WERI-Rb-1 (cell line): ENCODE measurements at regions not wholly inside any gene's neighbourhood (a gene's known extent, or its start where the extent isn't known, plus 50 kb on each side); places are given as distances from the start of the nearest gene placed in this dataset.

Source experiments
- DNase-seq: peaks from one replicate; pipeline ENCODE4 v3.0.0-alpha.2; 2020
- H3K27ac ChIP-seq: fragments of 250-450 bp; sonication (Bioruptor Pico); 2 replicates; pipeline ENCODE4 v1.5.1; 2020; ENCODE audit warnings: mild to moderate bottlenecking, moderate library complexity
- H3K27me3 ChIP-seq: fragments of 250-450 bp; sonication (Bioruptor Pico); 2 replicates; pipeline ENCODE4 v1.5.1; 2021; ENCODE audit warnings: mild to moderate bottlenecking, low read depth, moderate library complexity; ENCODE audit not compliant: insufficient read depth, severe bottlenecking
- H3K36me3 ChIP-seq: fragments of 250-450 bp; sonication (Bioruptor Pico); 2 replicates; pipeline ENCODE4 v1.5.1; 2020; ENCODE audit warnings: mild to moderate bottlenecking, moderate library complexity
- H3K4me3 ChIP-seq: 2 replicates; pipeline ENCODE4 v1.5.1; 2011; ENCODE audit warnings: low read depth, mild to moderate bottlenecking, control low read depth, low read length
- H3K9me3 ChIP-seq: fragments of 250-450 bp; sonication (Bioruptor Pico); 2 replicates; pipeline ENCODE4 v1.5.1; 2021; ENCODE audit warnings: mild to moderate bottlenecking, moderate library complexity; ENCODE audit not compliant: severe bottlenecking
- TF ChIP-seq, protein P1 (sequence below): IDR thresholded peaks from 2 replicates; pipeline ENCODE4 v1.5.1; 2011; ENCODE audit warnings: low read depth, mild to moderate bottlenecking, control low read depth, inconsistent platforms, low read length

DNA sequence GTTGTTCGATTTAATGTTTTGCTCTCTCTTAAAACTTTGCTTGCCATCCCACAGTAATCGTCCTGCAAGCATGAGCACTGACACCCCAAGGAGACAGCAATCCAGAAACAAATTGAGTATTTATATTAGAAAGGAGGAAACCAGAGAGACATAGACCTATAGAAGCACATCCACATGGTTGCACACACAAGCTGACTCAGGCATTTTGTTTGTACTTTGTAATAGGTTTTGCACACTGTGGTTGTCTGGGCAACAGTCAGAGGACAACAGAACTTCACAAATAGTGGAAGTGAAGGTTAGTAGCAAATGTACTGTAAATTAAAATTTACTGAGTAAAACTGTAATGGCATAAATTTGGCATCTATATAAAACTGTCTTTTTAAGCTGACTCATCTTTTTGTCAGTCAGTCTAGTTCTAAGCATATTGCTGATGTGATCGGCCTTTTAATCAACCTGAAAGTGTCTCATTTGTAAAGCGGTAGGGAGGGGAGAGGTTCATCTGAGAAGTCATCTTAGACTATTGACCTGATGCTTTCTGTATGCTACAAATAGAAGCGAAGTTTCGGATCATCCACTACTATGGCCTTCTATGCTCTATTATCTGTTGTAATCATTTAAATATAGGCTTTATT is 1624.7 kb downstream of the ARAP2 start:
- DNase-seq = no peak
- no peaks in the 10 kb centered on the region for H3K9me3 ChIP-seq
- no peaks in the 10 kb centered on the region for H3K36me3 ChIP-seq
- no peak overlapping the region for H3K4me3 ChIP-seq
- H3K27ac ChIP-seq = no peak overlapping the region
- TF ChIP-seq, protein P1, sequence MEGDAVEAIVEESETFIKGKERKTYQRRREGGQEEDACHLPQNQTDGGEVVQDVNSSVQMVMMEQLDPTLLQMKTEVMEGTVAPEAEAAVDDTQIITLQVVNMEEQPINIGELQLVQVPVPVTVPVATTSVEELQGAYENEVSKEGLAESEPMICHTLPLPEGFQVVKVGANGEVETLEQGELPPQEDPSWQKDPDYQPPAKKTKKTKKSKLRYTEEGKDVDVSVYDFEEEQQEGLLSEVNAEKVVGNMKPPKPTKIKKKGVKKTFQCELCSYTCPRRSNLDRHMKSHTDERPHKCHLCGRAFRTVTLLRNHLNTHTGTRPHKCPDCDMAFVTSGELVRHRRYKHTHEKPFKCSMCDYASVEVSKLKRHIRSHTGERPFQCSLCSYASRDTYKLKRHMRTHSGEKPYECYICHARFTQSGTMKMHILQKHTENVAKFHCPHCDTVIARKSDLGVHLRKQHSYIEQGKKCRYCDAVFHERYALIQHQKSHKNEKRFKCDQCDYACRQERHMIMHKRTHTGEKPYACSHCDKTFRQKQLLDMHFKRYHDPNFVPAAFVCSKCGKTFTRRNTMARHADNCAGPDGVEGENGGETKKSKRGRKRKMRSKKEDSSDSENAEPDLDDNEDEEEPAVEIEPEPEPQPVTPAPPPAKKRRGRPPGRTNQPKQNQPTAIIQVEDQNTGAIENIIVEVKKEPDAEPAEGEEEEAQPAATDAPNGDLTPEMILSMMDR = no peak
- H3K27me3 ChIP-seq = no peaks in the 10 kb centered on the region

DNA sequence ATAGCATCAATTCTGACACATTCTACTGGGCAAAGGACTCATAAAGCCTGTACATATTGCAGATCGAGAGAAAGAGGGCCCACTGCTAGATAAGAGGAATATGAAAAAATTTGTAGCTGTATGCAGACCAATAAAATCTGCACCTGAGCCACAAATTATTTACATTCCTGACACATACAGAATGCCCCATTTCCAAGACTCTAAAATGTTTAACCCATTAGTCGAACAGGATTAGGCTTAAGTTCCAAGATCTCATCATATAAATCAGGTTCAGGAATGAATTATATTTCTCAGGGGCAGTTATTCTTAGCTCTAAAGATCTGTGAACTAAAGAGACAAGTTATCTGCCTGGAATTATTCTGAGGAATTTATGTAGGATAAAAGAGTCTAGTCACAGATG is 1615.8 kb downstream of the ARAP2 start:
- no peak for DNase-seq
- Histone ChIP-seq H3K27ac (no peak overlapping the region), H3K4me3 (no peak overlapping the region), H3K27me3 (no peaks in the 10 kb centered on the region), H3K9me3 (no peaks in the 10 kb centered on the region), H3K36me3 (no peaks in the 10 kb centered on the region)
- TF ChIP-seq, protein P1 = no peak

DNA sequence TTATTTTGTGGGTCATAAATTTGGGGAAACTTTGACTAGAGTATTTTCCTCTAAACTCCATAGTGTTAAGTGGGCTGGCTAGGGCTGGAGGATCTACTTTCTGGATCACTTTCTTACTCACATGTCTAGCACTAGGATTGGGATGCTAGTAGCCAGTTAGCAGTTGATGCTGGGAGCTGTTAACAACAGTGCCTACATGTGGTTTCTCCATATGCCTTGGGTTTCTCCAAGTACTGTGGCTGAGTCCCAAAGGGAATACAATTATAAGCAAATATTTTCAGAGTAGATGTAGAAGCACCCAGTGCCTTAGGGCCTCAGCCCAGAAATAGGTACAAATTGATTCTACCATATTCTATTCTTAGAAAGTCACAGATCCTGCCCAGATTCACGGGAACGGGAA is 1614.9 kb downstream of the ARAP2 start:
- no peak for DNase-seq
- H3K27me3 ChIP-seq = no peaks in the 10 kb centered on the region
- no peak overlapping the region for H3K4me3 ChIP-seq
- TF ChIP-seq, protein P1 = no peak
- no peak overlapping the region for H3K27ac ChIP-seq
- H3K36me3 ChIP-seq = no peaks in the 10 kb centered on the region
- H3K9me3 ChIP-seq = no peaks in the 10 kb centered on the region

DNA sequence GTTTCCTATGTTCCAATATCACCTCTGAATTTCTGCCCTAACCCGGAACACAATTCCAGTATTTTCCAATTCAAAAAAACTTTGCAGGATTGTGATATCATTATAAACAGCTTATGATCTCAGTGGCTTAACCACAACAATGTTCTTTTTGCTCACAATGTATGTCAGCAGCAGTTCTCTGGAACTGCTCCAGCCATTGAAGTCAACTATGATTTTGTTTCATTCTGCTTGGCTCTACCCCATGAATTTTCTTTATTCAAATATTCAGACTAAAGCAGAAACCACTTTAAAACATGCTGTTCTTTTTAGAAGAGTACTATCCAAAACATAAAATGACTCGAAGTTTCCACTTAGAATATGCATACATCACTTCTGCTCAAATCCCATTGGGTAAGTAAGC is 1611.1 kb downstream of the ARAP2 start:
- Histone ChIP-seq H3K27ac (no peak overlapping the region), H3K9me3 (no peaks in the 10 kb centered on the region), H3K4me3 (no peak overlapping the region), H3K36me3 (no peaks in the 10 kb centered on the region), H3K27me3 (no peaks in the 10 kb centered on the region)
- no peak for DNase-seq
- TF ChIP-seq, protein P1 = no peak

DNA sequence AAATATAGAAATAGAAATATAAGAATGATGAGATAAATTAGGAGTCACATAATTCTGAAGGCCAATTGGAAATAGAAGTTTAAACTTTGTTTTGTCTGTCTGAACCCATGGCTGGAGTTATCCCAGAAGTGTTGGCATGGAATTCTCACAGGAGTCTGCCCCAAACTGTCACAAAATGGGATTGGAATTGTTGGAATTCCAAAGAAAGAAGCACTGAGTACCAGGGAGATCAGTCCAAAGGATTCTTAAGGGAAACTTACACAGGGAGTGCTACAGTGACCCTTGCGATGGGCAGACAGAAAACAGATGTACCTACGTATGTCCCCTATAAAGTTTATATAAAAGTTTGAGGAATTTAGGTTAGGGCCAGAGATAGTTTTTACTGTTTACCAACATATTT is 1607.7 kb downstream of the ARAP2 start:
- DNase-seq = no peak
- TF ChIP-seq, protein P1 = no peak
- Histone ChIP-seq H3K36me3 (no peaks in the 10 kb centered on the region), H3K27ac (no peak overlapping the region), H3K9me3 (no peaks in the 10 kb centered on the region), H3K27me3 (no peaks in the 10 kb centered on the region), H3K4me3 (no peak overlapping the region)

DNA sequence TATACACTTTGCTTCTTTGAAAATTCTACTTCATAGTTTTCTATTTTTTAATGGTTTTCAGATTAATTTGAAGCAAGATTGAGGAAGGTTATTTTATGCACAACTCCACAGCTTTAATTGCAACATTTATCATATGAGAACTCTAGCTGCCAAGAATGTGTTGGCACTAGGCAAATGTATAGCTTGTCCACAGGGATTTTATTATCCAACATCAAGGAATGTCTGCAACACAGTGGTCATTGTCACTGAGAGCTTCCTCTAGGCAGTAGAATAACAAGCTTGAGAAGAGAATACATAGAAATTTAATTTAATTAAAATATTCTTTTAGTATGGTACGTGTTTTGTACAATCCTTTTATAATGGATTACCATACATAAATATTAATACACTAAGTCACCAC is 1600.8 kb downstream of the ARAP2 start:
- no peak for DNase-seq
- Histone ChIP-seq H3K36me3 (no peaks in the 10 kb centered on the region), H3K9me3 (no peaks in the 10 kb centered on the region), H3K27ac (no peak overlapping the region), H3K4me3 (no peak overlapping the region), H3K27me3 (no peaks in the 10 kb centered on the region)
- TF ChIP-seq, protein P1 = no peak
